ENCODE measurements at regions not wholly inside any gene's neighbourhood (a gene's known extent, or its start where the extent isn't known, plus 50 kb on each side); places are given as distances from the start of the nearest gene placed in this dataset.

DNA sequence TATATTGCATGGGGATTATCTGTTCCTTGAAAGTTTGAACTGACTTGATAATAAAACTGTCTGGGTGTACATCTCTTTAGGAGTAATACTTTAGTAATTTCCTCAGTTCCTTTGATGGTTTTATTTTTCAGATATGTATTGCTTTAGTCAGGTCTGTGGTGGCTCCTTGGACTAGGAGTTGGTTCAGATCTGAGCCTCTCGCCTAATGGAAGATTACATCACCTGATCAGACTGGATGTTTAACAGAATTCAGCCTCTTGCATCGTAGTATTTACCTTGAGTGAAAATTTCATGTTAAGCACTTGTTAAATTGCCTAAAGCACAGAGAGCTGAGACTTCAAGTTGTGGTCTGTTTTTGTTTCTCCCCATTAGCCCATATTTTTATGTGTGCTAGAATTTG lies 267.3 kb downstream of the MAP2K4 start:
- TF ChIP-seq, protein P1, sequence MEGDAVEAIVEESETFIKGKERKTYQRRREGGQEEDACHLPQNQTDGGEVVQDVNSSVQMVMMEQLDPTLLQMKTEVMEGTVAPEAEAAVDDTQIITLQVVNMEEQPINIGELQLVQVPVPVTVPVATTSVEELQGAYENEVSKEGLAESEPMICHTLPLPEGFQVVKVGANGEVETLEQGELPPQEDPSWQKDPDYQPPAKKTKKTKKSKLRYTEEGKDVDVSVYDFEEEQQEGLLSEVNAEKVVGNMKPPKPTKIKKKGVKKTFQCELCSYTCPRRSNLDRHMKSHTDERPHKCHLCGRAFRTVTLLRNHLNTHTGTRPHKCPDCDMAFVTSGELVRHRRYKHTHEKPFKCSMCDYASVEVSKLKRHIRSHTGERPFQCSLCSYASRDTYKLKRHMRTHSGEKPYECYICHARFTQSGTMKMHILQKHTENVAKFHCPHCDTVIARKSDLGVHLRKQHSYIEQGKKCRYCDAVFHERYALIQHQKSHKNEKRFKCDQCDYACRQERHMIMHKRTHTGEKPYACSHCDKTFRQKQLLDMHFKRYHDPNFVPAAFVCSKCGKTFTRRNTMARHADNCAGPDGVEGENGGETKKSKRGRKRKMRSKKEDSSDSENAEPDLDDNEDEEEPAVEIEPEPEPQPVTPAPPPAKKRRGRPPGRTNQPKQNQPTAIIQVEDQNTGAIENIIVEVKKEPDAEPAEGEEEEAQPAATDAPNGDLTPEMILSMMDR (IDR thresholded peaks at IDR 0.05; ENCODE audit: borderline replicate concordance, insufficient read depth, low read depth, low read length): no peak
- no peak overlapping the region for H3K4me3 ChIP-seq (ENCODE audit: low read depth, low read length)

GRCh38 chr17:12290207-12290606 lies 269.5 kb downstream of the MAP2K4 start:
- TF ChIP-seq, protein P1 (IDR thresholded peaks at IDR 0.05; ENCODE audit: borderline replicate concordance, insufficient read depth, low read depth, low read length): no peak
- H3K4me3 ChIP-seq (ENCODE audit: low read depth, low read length): no peak overlapping the region

DNA sequence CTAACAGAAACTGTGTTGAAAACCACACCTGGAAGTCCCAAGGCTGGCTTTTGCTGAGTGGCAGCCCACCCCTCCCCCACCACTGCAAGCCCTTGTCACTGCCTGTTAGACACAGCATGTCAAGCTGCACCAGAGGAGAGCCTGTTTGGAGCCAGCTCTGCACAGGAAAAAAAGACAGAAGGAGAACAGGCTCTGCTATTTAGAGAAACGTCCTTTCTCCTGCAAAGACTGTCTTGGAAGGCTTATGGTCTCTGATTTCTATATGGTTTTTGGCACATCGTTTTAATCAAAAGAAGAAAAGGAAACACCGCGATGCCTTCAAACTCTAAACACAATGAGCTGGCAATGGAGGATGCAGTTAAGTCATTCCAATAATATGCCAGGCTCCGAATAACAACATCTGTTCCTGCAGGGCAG lies 275.5 kb downstream of the MAP2K4 start:
- H3K4me3 ChIP-seq (ENCODE audit: low read depth, low read length): no peak overlapping the region
- TF ChIP-seq, protein P1 (IDR thresholded peaks at IDR 0.05; ENCODE audit: borderline replicate concordance, insufficient read depth, low read depth, low read length): no peak

DNA sequence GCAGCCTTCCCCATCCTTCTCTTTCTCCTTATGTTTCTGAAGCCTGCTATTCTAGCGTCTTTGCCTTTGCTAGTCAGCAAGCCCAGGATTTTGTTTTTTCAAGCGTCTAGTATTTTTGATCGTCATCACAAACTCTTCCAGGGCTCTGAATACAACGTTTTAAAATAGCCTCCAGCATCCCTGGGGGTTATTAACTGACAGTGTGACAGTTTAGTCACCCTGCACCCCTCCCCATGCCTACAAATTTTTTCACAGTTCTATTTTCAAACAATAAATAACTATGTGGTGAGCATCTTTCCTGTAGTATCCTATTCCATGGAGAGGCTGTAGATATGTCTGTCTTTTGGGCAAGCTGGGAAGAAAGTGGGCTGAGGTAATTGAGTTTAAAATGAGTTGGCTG lies 280.9 kb downstream of the MAP2K4 start:
- TF ChIP-seq, protein P1 (IDR thresholded peaks at IDR 0.05; ENCODE audit: borderline replicate concordance, insufficient read depth, low read depth, low read length): no peak

GRCh38 chr17:12302711-12303110 lies 282.0 kb downstream of the MAP2K4 start:
- no peak overlapping the region for H3K4me3 ChIP-seq (ENCODE audit: low read depth, low read length)
- TF ChIP-seq, protein P1 (IDR thresholded peaks at IDR 0.05; ENCODE audit: borderline replicate concordance, insufficient read depth, low read depth, low read length): no peak

More for the DNA sequence above, 280.9 kb downstream of the MAP2K4 start:
- no peak overlapping the region for H3K4me3 ChIP-seq (ENCODE audit: low read depth, low read length)

DNA sequence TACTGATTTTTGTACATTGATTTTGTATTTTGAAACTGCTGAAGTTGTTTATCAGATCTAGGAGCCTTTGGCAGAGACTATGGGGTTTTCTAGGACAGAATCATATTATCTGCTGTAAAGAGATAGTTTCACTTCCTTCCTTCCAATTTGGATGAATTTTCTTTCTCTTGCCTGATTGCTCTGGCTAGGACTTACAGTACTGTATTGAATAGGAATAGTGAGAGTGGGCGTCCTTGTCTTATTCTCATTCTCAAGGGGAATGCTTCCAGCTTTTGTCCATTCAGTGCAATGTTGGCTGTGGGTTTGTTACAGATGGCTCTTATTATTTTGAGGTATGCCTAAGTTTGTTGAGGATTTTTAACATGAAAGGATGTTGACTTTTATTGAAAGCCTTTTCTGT lies 290.1 kb downstream of the MAP2K4 start:
- TF ChIP-seq, protein P1 (IDR thresholded peaks at IDR 0.05; ENCODE audit: borderline replicate concordance, insufficient read depth, low read depth, low read length): no peak
- no peak overlapping the region for H3K4me3 ChIP-seq (ENCODE audit: low read depth, low read length)

- TF ChIP-seq, protein P1 (IDR thresholded peaks at IDR 0.05; ENCODE audit: borderline replicate concordance, insufficient read depth, low read depth, low read length): no peak
- H3K4me3 ChIP-seq (ENCODE audit: low read depth, low read length): no peak overlapping the region
These were observed 292.0 kb downstream of the MAP2K4 start for GRCh38 chr17:12312692-12313091.
